Nephron (organoid): ENCODE measurements at regions not wholly inside any gene's neighbourhood (a gene's known extent, or its start where the extent isn't known, plus 50 kb on each side); places are given as distances from the start of the nearest gene placed in this dataset.
A peak's percentile ranks its signal among the peaks of the same experiment; 100 is the strongest.

Experiments used
- H3K27ac Mint-ChIP-seq, 3 experiments: 2 replicates each; pipeline ENCODE4 v1.8.0; 2020; ENCODE audit warnings: mixed read lengths in 3 of 3, mild to moderate bottlenecking in 2 of 3, moderate library complexity in 1 of 3
- H3K27me3 Mint-ChIP-seq: 2 replicates; pipeline ENCODE4 v1.8.0; 2021; ENCODE audit warnings: low read depth, mild to moderate bottlenecking, moderate library complexity, mixed read lengths
- H3K36me3 Mint-ChIP-seq: 2 replicates; pipeline ENCODE4 v1.8.0; 2020; ENCODE audit warnings: low read depth, mixed read lengths
- H3K4me1 Mint-ChIP-seq: 2 replicates; pipeline ENCODE4 v1.8.0; 2020; ENCODE audit warnings: mixed read lengths
- H3K4me3 Mint-ChIP-seq, 3 experiments: 2 replicates each; pipeline ENCODE4 v1.8.0; 2020; ENCODE audit warnings: mild to moderate bottlenecking in 3 of 3, mixed read lengths in 3 of 3, moderate library complexity in 2 of 3
- H3K9me3 Mint-ChIP-seq: 2 replicates; pipeline ENCODE4 v1.8.0; 2020; ENCODE audit warnings: mixed read lengths
- TF ChIP-seq, protein P1 (sequence below), 3 experiments: fragments of 200-600 bp; sonication (generic); IDR thresholded peaks; one replicate each; pipeline ENCODE4 v1.5.0; 2021; ENCODE audit warnings: antibody characterized with exemption in 3 of 3; ENCODE audit not compliant: unreplicated experiment in 3 of 3

DNA sequence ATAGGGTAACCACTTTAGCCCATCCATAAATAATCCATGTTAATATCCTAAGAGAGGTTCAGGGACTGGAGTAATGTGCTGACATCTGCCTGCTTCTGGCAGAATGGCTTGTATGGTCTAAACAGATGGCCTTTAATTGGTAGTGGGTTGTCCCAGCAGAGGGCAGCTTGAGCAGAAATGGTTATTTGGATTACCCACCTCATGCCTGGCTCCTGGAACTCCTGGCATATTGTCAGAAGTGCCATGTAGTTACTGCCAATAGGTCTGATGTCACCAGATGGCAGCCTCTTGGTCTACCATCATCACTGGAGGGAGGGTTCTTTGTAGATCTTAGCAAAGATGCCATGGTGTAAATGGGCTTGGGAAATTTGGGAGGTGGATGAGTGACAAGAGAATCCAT lies 157.5 kb upstream of the SOX9 start:
- Mint-ChIP-seq H3K4me1 (peaks cover 6% of the 10 kb centered on the region), H3K4me3 (no peak overlapping the region), H3K36me3 (no peaks in the 10 kb centered on the region), H3K27me3 (no peaks in the 10 kb centered on the region), H3K27ac (peak overlapping the region in 1 of 3 experiments; percentile 55), H3K9me3 (no peaks in the 10 kb centered on the region)
- TF ChIP-seq, protein P1, sequence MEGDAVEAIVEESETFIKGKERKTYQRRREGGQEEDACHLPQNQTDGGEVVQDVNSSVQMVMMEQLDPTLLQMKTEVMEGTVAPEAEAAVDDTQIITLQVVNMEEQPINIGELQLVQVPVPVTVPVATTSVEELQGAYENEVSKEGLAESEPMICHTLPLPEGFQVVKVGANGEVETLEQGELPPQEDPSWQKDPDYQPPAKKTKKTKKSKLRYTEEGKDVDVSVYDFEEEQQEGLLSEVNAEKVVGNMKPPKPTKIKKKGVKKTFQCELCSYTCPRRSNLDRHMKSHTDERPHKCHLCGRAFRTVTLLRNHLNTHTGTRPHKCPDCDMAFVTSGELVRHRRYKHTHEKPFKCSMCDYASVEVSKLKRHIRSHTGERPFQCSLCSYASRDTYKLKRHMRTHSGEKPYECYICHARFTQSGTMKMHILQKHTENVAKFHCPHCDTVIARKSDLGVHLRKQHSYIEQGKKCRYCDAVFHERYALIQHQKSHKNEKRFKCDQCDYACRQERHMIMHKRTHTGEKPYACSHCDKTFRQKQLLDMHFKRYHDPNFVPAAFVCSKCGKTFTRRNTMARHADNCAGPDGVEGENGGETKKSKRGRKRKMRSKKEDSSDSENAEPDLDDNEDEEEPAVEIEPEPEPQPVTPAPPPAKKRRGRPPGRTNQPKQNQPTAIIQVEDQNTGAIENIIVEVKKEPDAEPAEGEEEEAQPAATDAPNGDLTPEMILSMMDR (IDR thresholded peaks at IDR 0.05; ENCODE audit: unreplicated experiment in 3 of 3): no peak

DNA sequence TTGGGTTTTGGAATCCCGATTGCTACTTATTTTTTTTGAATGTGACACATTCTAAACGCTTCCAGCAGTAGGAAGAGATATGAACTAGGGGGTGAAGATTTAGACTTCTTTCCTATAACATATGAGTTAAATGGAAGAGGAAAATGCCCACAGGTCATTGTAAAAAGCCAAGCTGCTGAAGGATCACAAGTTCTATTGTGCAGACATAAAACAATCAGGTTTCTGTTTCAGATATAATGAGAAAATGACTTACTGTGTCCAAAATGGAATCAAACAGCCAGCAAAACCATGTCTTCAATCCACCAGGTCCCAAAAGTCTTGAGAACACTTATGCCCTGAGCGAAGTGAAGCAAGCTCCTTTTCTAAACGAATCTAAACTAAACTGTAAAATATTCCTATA lies 157.0 kb upstream of the SOX9 start:
- Mint-ChIP-seq H3K27me3 (no peaks in the 10 kb centered on the region), H3K36me3 (no peaks in the 10 kb centered on the region), H3K9me3 (no peaks in the 10 kb centered on the region), H3K4me3 (no peak overlapping the region), H3K4me1 (peaks cover 6% of the 10 kb centered on the region), H3K27ac (peak overlapping the region in 1 of 3 experiments; percentile 55)
- TF ChIP-seq, protein P1 (IDR thresholded peaks at IDR 0.05; ENCODE audit: unreplicated experiment in 3 of 3): no peak

DNA sequence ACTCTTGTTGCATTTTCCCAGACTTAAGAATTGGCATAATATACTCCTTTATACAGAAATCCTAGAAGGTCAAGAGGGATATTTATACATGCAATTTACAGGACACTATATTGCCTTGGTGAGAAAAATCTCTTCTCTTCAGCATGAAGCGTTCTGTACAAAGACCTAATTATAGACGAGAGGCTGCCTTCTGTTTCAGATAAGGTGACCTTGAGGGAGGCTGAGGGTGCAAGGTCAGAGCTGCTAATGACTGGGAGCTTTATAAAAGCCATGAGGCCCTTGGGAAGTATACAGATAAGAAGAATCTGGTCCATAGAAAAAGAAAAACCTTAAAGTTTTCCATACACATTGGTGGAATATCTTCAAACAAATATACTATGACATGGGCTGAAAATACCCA lies 156.3 kb upstream of the SOX9 start:
- Mint-ChIP-seq H3K27me3 (no peaks in the 10 kb centered on the region), H3K27ac (no peak overlapping the region), H3K4me1 (peaks cover 6% of the 10 kb centered on the region), H3K4me3 (no peak overlapping the region), H3K9me3 (no peaks in the 10 kb centered on the region), H3K36me3 (no peaks in the 10 kb centered on the region)
- TF ChIP-seq, protein P1 (IDR thresholded peaks at IDR 0.05; ENCODE audit: unreplicated experiment in 3 of 3): no peak

DNA sequence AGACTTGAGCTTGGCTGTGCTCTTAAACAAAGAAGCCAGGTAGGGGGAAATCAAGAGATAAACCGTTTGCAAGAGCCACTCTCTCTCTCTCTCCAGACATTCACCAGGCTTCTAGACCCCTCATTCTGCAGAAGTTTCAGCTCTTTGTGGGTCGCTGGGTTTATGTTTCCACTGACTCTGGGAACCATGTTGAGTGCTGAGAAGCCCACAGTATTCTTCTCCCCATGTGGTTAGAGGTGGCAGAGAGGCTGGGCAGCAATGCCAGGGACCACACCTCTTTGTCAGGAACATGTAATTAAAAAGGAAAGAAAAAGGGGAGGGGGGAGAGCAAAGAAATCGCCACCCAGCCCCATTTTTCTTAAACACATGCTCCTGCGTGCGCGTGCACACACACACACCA lies 154.8 kb upstream of the SOX9 start:
- H3K27ac Mint-ChIP-seq: no peak overlapping the region
- no peaks in the 10 kb centered on the region for H3K27me3 Mint-ChIP-seq
- peaks cover 6% of the 10 kb centered on the region for H3K4me1 Mint-ChIP-seq
- H3K9me3 Mint-ChIP-seq: no peaks in the 10 kb centered on the region
- TF ChIP-seq, protein P1 (IDR thresholded peaks at IDR 0.05; ENCODE audit: unreplicated experiment in 3 of 3): no peak
- H3K4me3 Mint-ChIP-seq: no peak overlapping the region
- H3K36me3 Mint-ChIP-seq: no peaks in the 10 kb centered on the region

DNA sequence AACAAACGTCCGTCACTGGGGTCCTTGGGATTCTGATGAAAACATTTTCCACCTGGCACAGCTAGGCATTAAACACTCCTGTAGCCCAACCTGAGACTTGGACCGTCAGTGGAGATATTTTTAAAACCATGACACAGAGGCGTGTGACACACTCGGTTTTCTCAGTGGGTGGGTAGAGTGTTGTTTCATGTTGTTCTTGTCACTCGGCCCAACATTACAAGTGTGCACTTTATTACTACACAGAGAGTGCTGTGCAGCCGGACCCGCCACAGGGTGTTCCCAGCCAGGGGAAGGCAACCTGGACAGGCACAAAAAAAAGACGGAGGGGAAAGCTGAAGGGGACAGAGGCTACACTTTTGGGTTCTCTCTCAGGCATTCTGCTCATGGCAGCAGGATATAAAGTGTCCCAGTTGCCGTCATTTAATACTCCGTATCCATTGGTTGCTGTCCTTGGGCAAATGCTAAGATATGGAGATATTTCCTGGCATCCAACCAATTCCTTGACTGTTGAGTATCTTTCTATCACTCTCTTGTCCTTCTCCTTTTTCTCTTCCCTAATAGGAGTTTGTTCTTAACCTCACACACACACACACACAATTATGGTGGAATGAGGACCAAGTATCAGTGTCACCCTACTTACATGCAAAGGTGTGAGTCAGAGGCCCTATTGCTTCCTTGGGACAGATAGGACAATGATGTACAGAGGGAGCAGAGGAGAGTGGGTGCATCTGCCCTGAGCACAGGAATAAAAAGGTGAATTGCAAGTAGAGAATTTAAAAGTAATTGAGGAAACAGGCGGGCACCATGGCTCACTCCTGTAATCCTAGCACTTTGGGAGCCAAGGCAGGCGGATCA lies 154.1 kb upstream of the SOX9 start:
- Mint-ChIP-seq H3K27ac (no peak overlapping the region), H3K4me1 (peaks cover 6% of the 10 kb centered on the region), H3K9me3 (no peaks in the 10 kb centered on the region)

More for the DNA sequence above, 154.1 kb upstream of the SOX9 start:
- no peak overlapping the region for H3K4me3 Mint-ChIP-seq
- H3K36me3 Mint-ChIP-seq: no peaks in the 10 kb centered on the region
- H3K27me3 Mint-ChIP-seq: no peaks in the 10 kb centered on the region
- TF ChIP-seq, protein P1 (IDR thresholded peaks at IDR 0.05; ENCODE audit: unreplicated experiment in 3 of 3): no peak
